Liver (tissue), 7 donors: ENCODE measurements at regions not wholly inside any gene's neighbourhood (a gene's known extent, or its start where the extent isn't known, plus 50 kb on each side); places are given as distances from the start of the nearest gene placed in this dataset.
A peak's percentile ranks its signal among the peaks of the same experiment; 100 is the strongest.

Source experiments
- DNase-seq: peaks from one replicate; pipeline ENCODE4 v3.0.0-alpha.2; 2017; ENCODE audit warnings: low spot score
- H3K27ac ChIP-seq, 2 donors: one replicate each; pipeline ENCODE4 v1.7.0; 2013; ENCODE audit warnings: inconsistent platforms in 2 of 2, low read length in 2 of 2, control low read depth in 1 of 2, low read depth in 1 of 2, mild to moderate bottlenecking in 1 of 2
- H3K27me3 ChIP-seq, 4 donors: one replicate each; pipeline versions ENCODE4 v1.6.1 to v1.7.0; 2013; ENCODE audit warnings: low read length in 3 of 4, inconsistent platforms in 1 of 4, mild to moderate bottlenecking in 1 of 4, moderate library complexity in 1 of 4; ENCODE audit not compliant: control insufficient read depth in 4 of 4, insufficient read depth in 4 of 4
- H3K36me3 ChIP-seq, 4 donors: one replicate each; pipeline versions ENCODE4 v1.6.1 to v1.7.0; 2013; ENCODE audit warnings: low read length in 3 of 4, mild to moderate bottlenecking in 3 of 4, low read depth in 1 of 4, moderate library complexity in 1 of 4; ENCODE audit not compliant: control insufficient read depth in 4 of 4, insufficient read depth in 3 of 4
- H3K4me1 ChIP-seq, 4 donors: one replicate each; pipeline versions ENCODE4 v1.6.1 to v1.7.0; 2013; ENCODE audit warnings: low read length in 3 of 4, mild to moderate bottlenecking in 3 of 4, moderate library complexity in 1 of 4; ENCODE audit not compliant: control insufficient read depth in 4 of 4, insufficient read depth in 4 of 4
- H3K4me3 ChIP-seq, 3 donors: one replicate each; pipeline versions ENCODE4 v1.6.1 to v1.7.0; 2013; ENCODE audit warnings: low read length in 3 of 3, control low read depth in 1 of 3, low read depth in 1 of 3, mild to moderate bottlenecking in 1 of 3
- H3K9ac ChIP-seq, 2 donors: one replicate each; pipeline ENCODE4 v1.7.0; 2013; ENCODE audit warnings: low read length in 2 of 2, mild to moderate bottlenecking in 2 of 2, moderate library complexity in 2 of 2, control low read depth in 1 of 2, low read depth in 1 of 2
- H3K9me3 ChIP-seq, 4 donors: one replicate each; pipeline versions ENCODE4 v1.6.1 to v1.7.0; 2013; ENCODE audit warnings: low read length in 3 of 4; ENCODE audit not compliant: control insufficient read depth in 4 of 4
- EGR1 ChIP-seq, 2 donors: IDR thresholded peaks; 2 replicates each; pipeline ENCODE4 v1.6.1; 2016 to 2018; ENCODE audit warnings: antibody characterized with exemption in 2 of 2, low read depth in 2 of 2
- FOXA1 ChIP-seq: IDR thresholded peaks from 2 replicates; pipeline ENCODE4 v1.6.1; 2016; ENCODE audit warnings: antibody characterized with exemption
- GABPA ChIP-seq, 2 donors: IDR thresholded peaks in 1 of 2; conservative IDR thresholded peaks in 1 of 2; 2 replicates each; pipeline ENCODE4 v1.6.1; 2016; ENCODE audit warnings: antibody characterized with exemption in 2 of 2, mild to moderate bottlenecking in 1 of 2, moderate library complexity in 1 of 2
- HNF4A ChIP-seq, 2 donors: conservative IDR thresholded peaks; 2 replicates each; pipeline ENCODE4 v1.6.1; 2016; ENCODE audit warnings: antibody characterized with exemption in 2 of 2, mild to moderate bottlenecking in 2 of 2
- JUND ChIP-seq, 2 donors: IDR thresholded peaks; 2 replicates each; pipeline ENCODE4 v1.6.1; 2016; ENCODE audit warnings: antibody characterized with exemption in 2 of 2
- NR2F2 ChIP-seq: IDR thresholded peaks from 2 replicates; pipeline ENCODE4 v1.6.1; 2016; ENCODE audit warnings: antibody characterized with exemption
- RAD21 ChIP-seq, 2 donors: IDR thresholded peaks; 2 replicates each; pipeline ENCODE4 v1.6.1; 2016; ENCODE audit warnings: antibody characterized with exemption in 2 of 2, mild to moderate bottlenecking in 2 of 2
- SP1 ChIP-seq: IDR thresholded peaks from 2 replicates; pipeline ENCODE4 v1.6.1; 2018; ENCODE audit warnings: antibody characterized with exemption, mild to moderate bottlenecking
- TAF1 ChIP-seq: conservative IDR thresholded peaks from 2 replicates; pipeline ENCODE4 v1.6.1; 2016; ENCODE audit warnings: antibody characterized with exemption, mild to moderate bottlenecking
- YY1 ChIP-seq: IDR thresholded peaks from 2 replicates; pipeline ENCODE4 v1.6.1; 2016; ENCODE audit warnings: antibody characterized with exemption, mild to moderate bottlenecking
- WGBS: extraction: QIAGEN DNeasy Blood & Tissue Kit; methylation state at CpG from one replicate; pipeline ENCODE4 v1.1.7; 2013; 5-methylcytosine and 5-hydroxymethylcytosine counted together
- TF ChIP-seq, protein P1 (sequence below): IDR thresholded peaks from 2 replicates; pipeline ENCODE4 v1.6.1; 2016; ENCODE audit warnings: antibody characterized with exemption, mild to moderate bottlenecking
- donor health status: healthy.
- donor health status: healthy.
- donor health status: healthy.
- donor health status: healthy.

DNA sequence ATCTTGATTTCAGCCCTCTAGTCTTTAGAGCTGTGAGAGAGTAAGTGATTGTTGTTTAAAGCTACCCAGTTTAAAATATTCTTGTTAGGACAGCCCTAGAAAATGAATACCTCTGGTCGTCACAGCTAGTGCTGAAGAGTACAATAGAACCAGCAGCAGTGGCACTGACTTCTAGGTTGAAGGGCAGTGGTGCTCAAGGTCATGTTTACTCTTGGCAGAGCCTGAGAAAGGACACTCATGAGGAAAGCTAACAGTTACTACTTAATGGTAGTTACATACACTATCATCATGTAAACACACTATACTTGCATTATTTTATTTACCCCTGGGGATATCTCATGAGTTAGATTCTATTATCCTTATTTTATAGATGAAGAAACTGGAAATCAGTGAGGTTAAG, 323.0 kb downstream of the SH2D4B start (continued):
- TF ChIP-seq, protein P1, sequence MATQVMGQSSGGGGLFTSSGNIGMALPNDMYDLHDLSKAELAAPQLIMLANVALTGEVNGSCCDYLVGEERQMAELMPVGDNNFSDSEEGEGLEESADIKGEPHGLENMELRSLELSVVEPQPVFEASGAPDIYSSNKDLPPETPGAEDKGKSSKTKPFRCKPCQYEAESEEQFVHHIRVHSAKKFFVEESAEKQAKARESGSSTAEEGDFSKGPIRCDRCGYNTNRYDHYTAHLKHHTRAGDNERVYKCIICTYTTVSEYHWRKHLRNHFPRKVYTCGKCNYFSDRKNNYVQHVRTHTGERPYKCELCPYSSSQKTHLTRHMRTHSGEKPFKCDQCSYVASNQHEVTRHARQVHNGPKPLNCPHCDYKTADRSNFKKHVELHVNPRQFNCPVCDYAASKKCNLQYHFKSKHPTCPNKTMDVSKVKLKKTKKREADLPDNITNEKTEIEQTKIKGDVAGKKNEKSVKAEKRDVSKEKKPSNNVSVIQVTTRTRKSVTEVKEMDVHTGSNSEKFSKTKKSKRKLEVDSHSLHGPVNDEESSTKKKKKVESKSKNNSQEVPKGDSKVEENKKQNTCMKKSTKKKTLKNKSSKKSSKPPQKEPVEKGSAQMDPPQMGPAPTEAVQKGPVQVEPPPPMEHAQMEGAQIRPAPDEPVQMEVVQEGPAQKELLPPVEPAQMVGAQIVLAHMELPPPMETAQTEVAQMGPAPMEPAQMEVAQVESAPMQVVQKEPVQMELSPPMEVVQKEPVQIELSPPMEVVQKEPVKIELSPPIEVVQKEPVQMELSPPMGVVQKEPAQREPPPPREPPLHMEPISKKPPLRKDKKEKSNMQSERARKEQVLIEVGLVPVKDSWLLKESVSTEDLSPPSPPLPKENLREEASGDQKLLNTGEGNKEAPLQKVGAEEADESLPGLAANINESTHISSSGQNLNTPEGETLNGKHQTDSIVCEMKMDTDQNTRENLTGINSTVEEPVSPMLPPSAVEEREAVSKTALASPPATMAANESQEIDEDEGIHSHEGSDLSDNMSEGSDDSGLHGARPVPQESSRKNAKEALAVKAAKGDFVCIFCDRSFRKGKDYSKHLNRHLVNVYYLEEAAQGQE, result no peak
- no peak for TF ChIP-seq SP1
- TF ChIP-seq EGR1 (IDR thresholded peaks at IDR 0.05; ENCODE audit: low read depth in 2 of 2), result no peak
- no peak for TF ChIP-seq NR2F2

DNA sequence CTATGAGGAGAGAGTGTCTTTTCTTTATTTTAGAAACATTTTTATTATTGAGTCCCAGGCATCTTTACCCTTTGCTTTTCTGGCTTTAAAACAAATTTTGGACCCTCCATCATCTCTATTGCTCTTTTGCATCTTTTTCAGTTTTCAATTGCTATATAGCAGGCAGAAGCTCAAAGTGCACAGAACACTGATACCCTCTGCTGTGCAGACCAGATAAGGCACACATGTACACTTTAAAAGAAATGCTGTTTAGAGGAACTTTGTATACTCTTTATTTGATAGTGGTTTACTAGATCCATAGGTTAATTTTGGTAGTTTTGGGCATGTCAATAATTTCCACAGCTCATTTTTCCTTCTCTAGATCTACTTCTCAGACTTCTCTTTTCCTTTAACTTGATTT, 324.2 kb downstream of the SH2D4B start:
- Histone ChIP-seq H3K9ac (no peak overlapping the region), H3K9me3 (no peaks in the 10 kb centered on the region), H3K4me3 (no peak overlapping the region), H3K36me3 (no peaks in the 10 kb centered on the region), H3K27me3 (no peaks in the 10 kb centered on the region), H3K27ac (no peak overlapping the region), H3K4me1 (peaks cover 0 to 9% (median 3%) of the 10 kb centered on the region in 4 donors)
- DNase-seq, result no peak
- TF ChIP-seq GABPA (IDR thresholded peaks at IDR 0.05 in 1 of 2, conservative IDR thresholded peaks at IDR 0.05 in 1 of 2) (no peak), FOXA1 (no peak), NR2F2 (no peak), RAD21 (IDR thresholded peaks at IDR 0.05) (peak; percentile 24 to 31), TAF1 (no peak), HNF4A (conservative IDR thresholded peaks at IDR 0.05) (no peak), YY1 (no peak)
- TF ChIP-seq, protein P1, result no peak

DNA sequence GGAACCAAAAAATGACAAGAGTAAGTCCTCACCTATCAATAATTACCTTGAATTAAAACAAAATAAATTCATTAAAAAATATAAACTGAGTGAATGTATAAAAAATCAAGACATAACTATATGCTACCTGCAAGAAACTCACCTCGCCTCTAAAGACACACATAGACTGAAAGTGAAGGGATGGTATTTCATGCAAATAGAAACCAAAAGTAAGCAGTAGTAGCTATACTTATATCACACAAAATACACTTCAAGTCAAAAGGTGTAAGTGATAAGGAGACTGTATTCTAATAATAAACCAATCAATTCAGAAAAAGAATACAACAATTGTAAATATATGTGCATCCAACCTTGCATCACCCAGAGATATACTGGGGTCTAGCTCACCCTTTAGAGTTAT, 332.6 kb downstream of the SH2D4B start:
- DNase-seq, result no peak
- 80% methylated on average over 1 of the region's 1 CpG for WGBS
- Histone ChIP-seq H3K27me3 (no peaks in the 10 kb centered on the region), H3K4me1 (no peaks in the 10 kb centered on the region), H3K9me3 (no peaks in the 10 kb centered on the region), H3K4me3 (no peak overlapping the region), H3K36me3 (no peaks in the 10 kb centered on the region), H3K9ac (no peak overlapping the region), H3K27ac (no peak overlapping the region)
- no peak for TF ChIP-seq JUND (IDR thresholded peaks at IDR 0.05)
